B cell (primary cell): ENCODE measurements at regions not wholly inside any gene's neighbourhood (a gene's known extent, or its start where the extent isn't known, plus 50 kb on each side); places are given as distances from the start of the nearest gene placed in this dataset.

Source experiments
- ATAC-seq: fragments of 200-7000 bp; cut with Tn5 transposase; one replicate; pipeline ENCODE4 v1.10.0; 2021; ENCODE audit warnings: low read depth, mild to moderate bottlenecking, moderate number of reproducible peaks, moderate library complexity
- CTCF ChIA-PET: fragments of 350-600 bp; sonication (Branson Sonifier 250); formaldehyde crosslinking; loops from one replicate; lab custom pipeline; 2021; ENCODE audit warnings: antibody characterized with exemption, inconsistent platforms; lab: Charles Lee
- POLR2A ChIA-PET: fragments of 350-600 bp; sonication (Branson Sonifier 250); formaldehyde crosslinking; loops from one replicate; lab custom pipeline; 2021; ENCODE audit warnings: antibody characterized with exemption; lab: Charles Lee
- DNase-seq: peaks from one replicate; pipeline ENCODE4 v3.0.0; 2013
- H2AFZ ChIP-seq: 2 replicates; pipeline ENCODE4 v1.6.1; 2012; ENCODE audit warnings: mild to moderate bottlenecking, low read depth, low read length; ENCODE audit not compliant: insufficient read depth, poor library complexity, severe bottlenecking
- H3K27ac ChIP-seq, 2 donors: 1 replicate in 1 of 2; 2 replicates in 1 of 2; pipeline ENCODE4 v1.5.1; 2012 to 2013; ENCODE audit warnings: low read length in 2 of 2, mild to moderate bottlenecking in 2 of 2, moderate library complexity in 1 of 2
- H3K27me3 ChIP-seq, 4 experiments: fragments of 200-600 bp in 1 of 4; sonication (generic) in 1 of 4; replicated peaks in 1 of 4; 1 replicate in 2 of 4; 2 replicates in 2 of 4; pipeline versions ENCODE4 v1.6.1 to v1.7.0; 2013 to 2016; ENCODE audit warnings: low read length in 3 of 4, mild to moderate bottlenecking in 2 of 4, mixed read lengths in 1 of 4, moderate library complexity in 1 of 4; ENCODE audit not compliant: insufficient read depth in 4 of 4, control insufficient read depth in 3 of 4; ENCODE audit errors: control extremely low read depth in 1 of 4
- H3K36me3 ChIP-seq, 2 experiments: replicated peaks in 1 of 2; 1 replicate in 1 of 2; 2 replicates in 1 of 2; pipeline versions ENCODE4 v1.6.1 to v1.7.1; 2013; ENCODE audit warnings: low read length in 1 of 2; ENCODE audit not compliant: insufficient read depth in 2 of 2, control insufficient read depth in 1 of 2; ENCODE audit errors: control extremely low read depth in 1 of 2, extremely low read depth in 1 of 2
- H3K4me1 ChIP-seq, 2 donors: fragments of 200-600 bp in 1 of 2; sonication (generic) in 1 of 2; 1 replicate in 1 of 2; 2 replicates in 1 of 2; pipeline versions ENCODE4 v1.5.1 to v1.6.1; 2013 to 2017; ENCODE audit warnings: low read length in 2 of 2; ENCODE audit not compliant: control insufficient read depth in 2 of 2, insufficient read depth in 2 of 2
- H3K4me2 ChIP-seq: replicated peaks from 2 replicates; pipeline ENCODE3; 2012; ENCODE audit warnings: mild to moderate bottlenecking, low read depth, low read length; ENCODE audit not compliant: poor library complexity, severe bottlenecking
- H3K4me3 ChIP-seq, 5 experiments: fragments of 200-600 bp in 1 of 5; sonication (generic) in 1 of 5; 1 replicate in 3 of 5; 2 replicates in 2 of 5; pipeline versions ENCODE4 v1.5.1 to v1.7.0; 2011 to 2016; ENCODE audit warnings: low read length in 4 of 5, mild to moderate bottlenecking in 4 of 5, low read depth in 2 of 5, control low read depth in 1 of 5, moderate library complexity in 1 of 5; ENCODE audit not compliant: insufficient read depth in 1 of 5; ENCODE audit errors: control extremely low read depth in 1 of 5, extremely low read depth in 1 of 5
- H3K79me2 ChIP-seq: fragments of 200-600 bp; sonication (generic); one replicate; pipeline ENCODE4 v1.6.0; 2016; ENCODE audit warnings: low read length; ENCODE audit not compliant: control insufficient read depth, insufficient read depth
- H3K9ac ChIP-seq: fragments of 200-600 bp; sonication (generic); 2 replicates; pipeline ENCODE4 v1.6.1; 2017; ENCODE audit warnings: mild to moderate bottlenecking, low read length, moderate library complexity
- H3K9me3 ChIP-seq, 3 donors: one replicate each; pipeline versions ENCODE4 v1.6.1 to v1.7.1; 2013; ENCODE audit warnings: low read length in 2 of 3; ENCODE audit not compliant: control insufficient read depth in 2 of 3, insufficient read depth in 1 of 3; ENCODE audit errors: control extremely low read depth in 1 of 3
- H4K20me1 ChIP-seq: 2 replicates; pipeline ENCODE4 v1.6.0; 2012; ENCODE audit warnings: mild to moderate bottlenecking, low read length; ENCODE audit not compliant: insufficient read depth, control insufficient read depth, poor library complexity, severe bottlenecking
- H3K27ac Mint-ChIP-seq: one replicate; pipeline ENCODE4 v1.8.0; 2021; ENCODE audit warnings: mixed read lengths
- H3K27me3 Mint-ChIP-seq: one replicate; pipeline ENCODE4 v1.8.0; 2021; ENCODE audit warnings: mixed read lengths
- H3K4me1 Mint-ChIP-seq: one replicate; pipeline ENCODE4 v1.8.0; 2021; ENCODE audit warnings: mixed read lengths
- H3K4me3 Mint-ChIP-seq: one replicate; pipeline ENCODE4 v1.8.0; 2021; ENCODE audit warnings: mixed read lengths
- H3K9me3 Mint-ChIP-seq: one replicate; pipeline ENCODE4 v1.8.0; 2022; ENCODE audit warnings: mixed read lengths; ENCODE audit not compliant: insufficient read depth
- CTCF ChIP-seq: fragments of 200-600 bp; IDR thresholded peaks from one replicate; pipeline ENCODE4 v1.8.0; 2022; ENCODE audit warnings: antibody characterized with exemption, mild to moderate bottlenecking
- EZH2 ChIP-seq: IDR thresholded peaks from 2 replicates; pipeline ENCODE4 v1.6.1; 2012; ENCODE audit warnings: borderline replicate concordance, low read depth, mild to moderate bottlenecking, moderate library complexity, low read length; ENCODE audit not compliant: insufficient read depth, poor library complexity, severe bottlenecking
- WGBS: methylation state at CpG from one replicate; pipeline ENCODE4 v1.1.5; 2013; ENCODE audit warnings: missing lambda C conversion rate; ENCODE audit not compliant: insufficient coverage; 5-methylcytosine and 5-hydroxymethylcytosine counted together
- intact Hi-C: fragments of 100-400 bp; cut with micrococcal nuclease; formaldehyde crosslinking; loops from one replicate; pipeline ENCODE4 v1.10.0; 2022

- H3K9me3 ChIP-seq, result peaks cover 0 to 8% (median 0%) of the 10 kb centered on the region in 3 donors
- no peak for ATAC-seq
- no peak overlapping the region for H3K27ac Mint-ChIP-seq
- CTCF ChIA-PET, result no interaction called here
- H3K79me2 ChIP-seq, result no peaks in the 10 kb centered on the region
- H3K27me3 ChIP-seq, result peaks cover 0 to 2% (median 0%) of the 10 kb centered on the region in 4 experiments
- DNase-seq, result no peak
- H3K9ac ChIP-seq, result no peak overlapping the region
- no peaks in the 10 kb centered on the region for H3K4me1 Mint-ChIP-seq
- no peak overlapping the region for H2AFZ ChIP-seq
- H3K4me2 ChIP-seq, result no peak overlapping the region
- no peak overlapping the region for H3K4me3 Mint-ChIP-seq
- intact Hi-C loops, result no loop called here
- no peak overlapping the region for H3K4me3 ChIP-seq
- H3K9me3 Mint-ChIP-seq, result no peaks in the 10 kb centered on the region
- no peak for TF ChIP-seq CTCF
- TF ChIP-seq EZH2, result no peak
- H4K20me1 ChIP-seq, result no peaks in the 10 kb centered on the region
- no peak overlapping the region for H3K27ac ChIP-seq
- H3K27me3 Mint-ChIP-seq, result peaks cover 7% of the 10 kb centered on the region
- no peaks in the 10 kb centered on the region for H3K36me3 ChIP-seq
- H3K4me1 ChIP-seq, result no peaks in the 10 kb centered on the region
- POLR2A ChIA-PET, result no interaction called here
- 80% methylated on average over 5 of the region's 6 CpGs for WGBS
Observed at GRCh38 chr2:129771418-129772189, 207.9 kb upstream of the RAB6C start.

- 89% methylated on average over 1 of the region's 2 CpGs for WGBS
Observed at GRCh38 chr2:129772190-129772579, 207.3 kb upstream of the RAB6C start.

More at GRCh38 chr2:129772190-129772579, 207.3 kb upstream of the RAB6C start:
- ChIA-PET CTCF (no interaction called here), POLR2A (no interaction called here)
- Mint-ChIP-seq H3K4me1 (no peaks in the 10 kb centered on the region), H3K9me3 (no peaks in the 10 kb centered on the region), H3K27me3 (peaks cover 7% of the 10 kb centered on the region), H3K4me3 (no peak overlapping the region), H3K27ac (no peak overlapping the region)
- no peak for ATAC-seq
- peaks cover 0 to 2% (median 0%) of the 10 kb centered on the region in 4 experiments for H3K27me3 ChIP-seq
- no peak overlapping the region for H3K4me2 ChIP-seq
- no peaks in the 10 kb centered on the region for H3K79me2 ChIP-seq
- no peaks in the 10 kb centered on the region for H3K4me1 ChIP-seq
- H4K20me1 ChIP-seq, result no peaks in the 10 kb centered on the region
- intact Hi-C loops, result no loop called here
- no peak overlapping the region for H3K27ac ChIP-seq
- peaks cover 0 to 8% (median 0%) of the 10 kb centered on the region in 3 donors for H3K9me3 ChIP-seq
- H2AFZ ChIP-seq, result no peak overlapping the region
- H3K36me3 ChIP-seq, result no peaks in the 10 kb centered on the region
- no peak overlapping the region for H3K9ac ChIP-seq
- TF ChIP-seq EZH2, result no peak
- no peak for TF ChIP-seq CTCF
- DNase-seq, result no peak
- H3K4me3 ChIP-seq, result no peak overlapping the region
